ENCODE measurements at regions not wholly inside any gene's neighbourhood (a gene's known extent, or its start where the extent isn't known, plus 50 kb on each side); places are given as distances from the start of the nearest gene placed in this dataset.
A peak's percentile ranks its signal among the peaks of the same experiment; 100 is the strongest.

- Histone ChIP-seq H3K9me3 (ENCODE audit: insufficient read depth in 2 of 2, low read depth in 1 of 2, low read length in 1 of 2) (no peaks in the 10 kb centered on the region), H3K4ac (replicated peaks; ENCODE audit: insufficient read length, low read depth, low read length) (no peak overlapping the region), H2BK12ac (ENCODE audit: low read depth, low read length) (0 out of 2 replicates have a peak overlapping the region, but pooled peaks have one; percentile 27), H3K23ac (ENCODE audit: insufficient read length) (no peak overlapping the region), H4K5ac (ENCODE audit: insufficient read length, low read depth, low read length) (no peak overlapping the region), H3K36me3 (ENCODE audit: control insufficient read depth in 2 of 4, insufficient read depth in 4 of 4, low read length in 3 of 4) (no peaks in the 10 kb centered on the region), H3K79me2 (ENCODE audit: control insufficient read depth in 1 of 2, insufficient read depth in 2 of 2, low read length in 2 of 2) (no peaks in the 10 kb centered on the region), H2AFZ (ENCODE audit: low read length) (0 out of 2 replicates have a peak overlapping the region, but pooled peaks have one; percentile 32), H3K23me2 (ENCODE audit: low read depth, low read length) (no peaks in the 10 kb centered on the region), H3K27me3 (replicated peaks in 1 of 4; ENCODE audit: control insufficient read depth in 3 of 4, extremely low read depth in 1 of 4, insufficient read depth in 3 of 4, low read length in 3 of 4) (no peaks in the 10 kb centered on the region), H3K9ac (replicated peaks in 1 of 4; ENCODE audit: extremely low read depth in 1 of 4, low read depth in 3 of 4, low read length in 3 of 4) (no peak overlapping the region), H3K4me1 (replicated peaks in 1 of 4; ENCODE audit: control insufficient read depth in 3 of 4, insufficient read depth in 4 of 4, low read length in 3 of 4) (no peaks in the 10 kb centered on the region), H2BK120ac (replicated peaks; ENCODE audit: low read depth, low read length) (no peak overlapping the region), H3K27ac (ENCODE audit: low read depth, low read length) (no peak overlapping the region), H3K4me3 (ENCODE audit: extremely low read depth in 1 of 4, insufficient read depth in 2 of 4, low read depth in 3 of 4, low read length in 4 of 4) (no peak overlapping the region), H4K91ac (replicated peaks; ENCODE audit: insufficient read length, low read length) (no peak overlapping the region), H3K4me2 (ENCODE audit: insufficient read depth in 1 of 2, low read depth in 2 of 2, low read length in 2 of 2) (no peak overlapping the region), H3K56ac (replicated peaks; ENCODE audit: insufficient read length, low read depth, low read length) (no peak overlapping the region), H3K14ac (ENCODE audit: insufficient read length) (no peak overlapping the region), H2AK5ac (ENCODE audit: low read depth, low read length) (no peak overlapping the region), H4K8ac (ENCODE audit: extremely low read depth, insufficient read depth, low read length) (no peak overlapping the region), H2BK15ac (ENCODE audit: low read length) (no peak overlapping the region), H3K79me1 (ENCODE audit: low read depth, low read length) (no peaks in the 10 kb centered on the region), H4K20me1 (replicated peaks in 1 of 2; ENCODE audit: control insufficient read depth in 1 of 2, insufficient read depth in 2 of 2, low read length in 2 of 2) (no peaks in the 10 kb centered on the region), H2BK20ac (ENCODE audit: low read length) (no peak overlapping the region), H3K18ac (ENCODE audit: extremely low read depth, low read length) (no peak overlapping the region), H2BK5ac (ENCODE audit: low read depth, low read length) (no peak overlapping the region)
- CTCF ChIA-PET (ENCODE audit: partially characterized antibody) = no interaction called here
- WGBS, 2 experiments (ENCODE audit: extremely low coverage in 1 of 2, insufficient coverage in 1 of 2, insufficient read length in 1 of 2, insufficient replicate concordance in 2 of 2, low coverage in 1 of 2, low lambda C conversion rate in 2 of 2, missing lambda C conversion rate in 1 of 2) = 98% methylated on average over 9 of the region's 9 CpGs; no CpG with 5 or more reads in 1 of the 2 experiments
- POLR2A ChIA-PET (ENCODE audit: partially characterized antibody) = no interaction called here
- DNase-seq (ENCODE audit: low read depth in 1 of 2, low spot score in 2 of 2) = no peak
- TF ChIP-seq BCL11A (IDR thresholded peaks at IDR 0.05; ENCODE audit: low read depth in 2 of 2, low read length in 2 of 2) (no peak), NANOG (IDR thresholded peaks at IDR 0.05; ENCODE audit: insufficient read depth, low read depth, low read length, poor library complexity, severe bottlenecking) (no peak), SUZ12 (IDR thresholded peaks at IDR 0.05; ENCODE audit: low read length) (no peak), GTF2F1 (IDR thresholded peaks at IDR 0.05; ENCODE audit: borderline replicate concordance, low read depth, low read length) (no peak), HDAC2 (IDR thresholded peaks at IDR 0.05; ENCODE audit: borderline replicate concordance in 1 of 2, low read depth in 2 of 2, low read length in 2 of 2) (no peak), CHD2 (IDR thresholded peaks at IDR 0.05; ENCODE audit: low read length) (no peak), ATF3 (IDR thresholded peaks at IDR 0.05; ENCODE audit: insufficient read depth, low read depth, low read length) (no peak), BACH1 (IDR thresholded peaks at IDR 0.05; ENCODE audit: low read length) (no peak), RFX5 (IDR thresholded peaks at IDR 0.05; ENCODE audit: borderline replicate concordance, low read depth, low read length) (no peak), NRF1 (IDR thresholded peaks at IDR 0.05; ENCODE audit: low read depth, low read length) (no peak), FOSL1 (IDR thresholded peaks at IDR 0.05; ENCODE audit: insufficient read depth, low read depth, low read length) (no peak), CHD1 (IDR thresholded peaks at IDR 0.05; ENCODE audit: low read depth, low read length) (no peak)
- no peak for FAIRE-seq
Observed at GRCh38 chr2:2466534-2466933, 135.5 kb upstream of the MYT1L start.

Measured in H1 (cell line).